GM12878 (cell line): ENCODE measurements at regions not wholly inside any gene's neighbourhood (a gene's known extent, or its start where the extent isn't known, plus 50 kb on each side); places are given as distances from the start of the nearest gene placed in this dataset.

Source experiments
- ATAC-seq: fragments of 200-7000 bp; cut with Tn5 transposase; 3 replicates; pipeline ENCODE4 v1.9.1; 2020; ENCODE audit warnings: mild to moderate bottlenecking, moderate library complexity
- BruUV-seq: library from RNA; stranded (reverse); fragments of 400-500 nt; replicated peaks from 2 replicates; lab custom pipeline; 2021; lab: Mats Ljungman, UMichigan
- CTCF ChIA-PET: fragments of 300-600 bp; sonication (Branson Sonifier 250); formaldehyde crosslinking; extraction: SDS; loops from one replicate; lab custom pipeline; 2021; ENCODE audit warnings: inconsistent platforms; lab: Yijun Ruan, JAX
- POLR2A ChIA-PET: fragments of 350-600 bp; formaldehyde crosslinking; extraction: SDS; loops from one replicate; lab custom pipeline; 2021; ENCODE audit warnings: inconsistent platforms; lab: Charles Lee
- RAD21 ChIA-PET: fragments of 300-600 bp; sonication (Branson Sonifier 250); formaldehyde crosslinking; loops from one replicate; lab custom pipeline; 2023; ENCODE audit warnings: antibody characterized with exemption; ENCODE audit not compliant: unreplicated experiment; lab: Charles Lee
- SMC1A ChIA-PET: fragments of 300-600 bp; sonication (Branson Sonifier 250); formaldehyde crosslinking; loops from one replicate; lab custom pipeline; 2023; ENCODE audit not compliant: unreplicated experiment, uncharacterized antibody; lab: Charles Lee
- DNase-seq: peaks from one replicate; pipeline ENCODE4 v3.0.0-alpha.2; 2011; ENCODE audit warnings: low read depth, low spot score
- FAIRE-seq: peaks from 3 replicates; lab custom pipeline; 2011; peaks lifted over from hg19 to GRCh38; lab: Jason Lieb, UNC
- H2AFZ ChIP-seq: 2 replicates; pipeline ENCODE4 v1.6.0; 2011; ENCODE audit warnings: low read depth, low read length, control low read depth; ENCODE audit not compliant: control insufficient read depth
- H3K27ac ChIP-seq: 2 replicates; pipeline ENCODE4 v1.5.1; 2011; ENCODE audit warnings: control low read depth; ENCODE audit not compliant: control insufficient read depth, insufficient read depth
- H3K27me3 ChIP-seq, 2 experiments: replicated peaks in 1 of 2; 2 replicates each; pipeline versions ENCODE4 v1.6.0 to v1.6.1; 2011; ENCODE audit warnings: low read length in 1 of 2; ENCODE audit not compliant: control insufficient read depth in 2 of 2, insufficient read depth in 2 of 2
- H3K36me3 ChIP-seq, 2 experiments: 2 replicates each; pipeline ENCODE4 v1.5.1; 2011; ENCODE audit warnings: low read length in 1 of 2; ENCODE audit not compliant: control insufficient read depth in 2 of 2, insufficient read depth in 2 of 2
- H3K4me1 ChIP-seq: 2 replicates; pipeline ENCODE4 v1.6.1; 2011; ENCODE audit warnings: mild to moderate bottlenecking, low read length, moderate library complexity, mixed read lengths; ENCODE audit not compliant: control insufficient read depth, insufficient read depth
- H3K4me2 ChIP-seq: 2 replicates; pipeline ENCODE4 v1.6.0; 2011; ENCODE audit warnings: control low read depth; ENCODE audit not compliant: control insufficient read depth, insufficient read depth
- H3K4me3 ChIP-seq: fragments of 200-600 bp; sonication (generic); 2 replicates; pipeline ENCODE4 v1.5.1; 2016
- H3K79me2 ChIP-seq: 2 replicates; pipeline ENCODE4 v1.6.0; 2011; ENCODE audit warnings: low read length; ENCODE audit not compliant: control insufficient read depth, insufficient read depth
- H3K9ac ChIP-seq: 2 replicates; pipeline ENCODE4 v1.8.0; 2011; ENCODE audit warnings: low read length, control low read depth, mixed read lengths; ENCODE audit not compliant: control insufficient read depth, insufficient read depth
- H3K9me3 ChIP-seq: replicated peaks from 3 replicates; pipeline ENCODE4 v1.5.1; 2011; ENCODE audit warnings: mild to moderate bottlenecking, low read length; ENCODE audit not compliant: control insufficient read depth, insufficient read depth
- H4K20me1 ChIP-seq: 2 replicates; pipeline ENCODE4 v1.6.0; 2011; ENCODE audit not compliant: control insufficient read depth, insufficient read depth
- EP300 ChIP-seq, 2 experiments: fragments of 150-350 bp in 1 of 2; IDR thresholded peaks; 2 replicates each; pipeline ENCODE4 v1.6.1; 2011 to 2012; ENCODE audit warnings: low read depth in 2 of 2, low read length in 2 of 2, borderline replicate concordance in 1 of 2, improper control_type of control experiment in 1 of 2, inconsistent platforms in 1 of 2; ENCODE audit not compliant: control insufficient read depth in 1 of 2
- IRF5 ChIP-seq: fragments of 450-650 bp; IDR thresholded peaks from 2 replicates; pipeline ENCODE4 v1.6.1; 2017; ENCODE audit warnings: borderline replicate concordance
- KLF5 ChIP-seq: fragments of 450-650 bp; IDR thresholded peaks from 2 replicates; pipeline ENCODE4 v1.6.1; 2014; ENCODE audit warnings: mild to moderate bottlenecking; ENCODE audit not compliant: partially characterized antibody
- MEF2A ChIP-seq: IDR thresholded peaks from 2 replicates; pipeline ENCODE4 v1.6.1; 2011; ENCODE audit warnings: low read depth, mild to moderate bottlenecking, low read length, moderate library complexity; ENCODE audit not compliant: insufficient read depth
- MTA3 ChIP-seq: IDR thresholded peaks from 2 replicates; pipeline ENCODE4 v1.6.1; 2012; ENCODE audit warnings: low read length, inconsistent platforms, borderline replicate concordance
- NFYB ChIP-seq: IDR thresholded peaks from 2 replicates; pipeline ENCODE4 v1.6.1; 2011; ENCODE audit warnings: low read depth, mild to moderate bottlenecking, low read length, improper control_type of control experiment, moderate library complexity; ENCODE audit not compliant: insufficient read depth
- NR2C1 ChIP-seq: fragments of 450-650 bp; IDR thresholded peaks from 2 replicates; pipeline ENCODE4 v1.6.1; 2017; ENCODE audit warnings: antibody characterized with exemption, mild to moderate bottlenecking, moderate library complexity
- SMAD5 ChIP-seq: IDR thresholded peaks from 2 replicates; pipeline ENCODE4 v1.6.1; 2016; ENCODE audit warnings: antibody characterized with exemption, low read depth
- SRF ChIP-seq, 2 experiments: IDR thresholded peaks; 2 replicates each; pipeline ENCODE4 v1.6.1; 2011; ENCODE audit warnings: low read depth in 2 of 2, low read length in 2 of 2, mild to moderate bottlenecking in 1 of 2, moderate library complexity in 1 of 2
- SUPT20H ChIP-seq: IDR thresholded peaks from 2 replicates; pipeline ENCODE4 v1.6.1; 2011; ENCODE audit warnings: low read depth, mild to moderate bottlenecking, low read length, moderate library complexity, borderline replicate concordance; ENCODE audit not compliant: control insufficient read depth
- ZBTB11 ChIP-seq: fragments of 450-650 bp; formaldehyde crosslinking; IDR thresholded peaks from 2 replicates; pipeline ENCODE4 v1.5.0; 2022; ENCODE audit warnings: mild to moderate bottlenecking, missing genetic modification characterization
- ZBTB33 ChIP-seq: fragments of 450-650 bp; IDR thresholded peaks from 2 replicates; pipeline ENCODE4 v1.6.1; 2017; ENCODE audit warnings: mild to moderate bottlenecking
- ZNF622 ChIP-seq: fragments of 450-650 bp; IDR thresholded peaks from 2 replicates; pipeline ENCODE4 v1.6.1; 2017; ENCODE audit warnings: mild to moderate bottlenecking, inconsistent platforms
- WGBS: methylation state at CpG from one replicate; pipeline ENCODE4 v1.1.6; 2016; ENCODE audit warnings: low lambda C conversion rate; ENCODE audit not compliant: insufficient replicate concordance, insufficient coverage; ENCODE audit errors: missing lambda C conversion rate; 5-methylcytosine and 5-hydroxymethylcytosine counted together
- in situ Hi-C: fragments of 300-500 bp; cut with MboI; formaldehyde crosslinking; loops from 9 replicates; pipeline ENCODE4 v1.14.3; 2018; ENCODE audit warnings: mixed read lengths
- intact Hi-C: fragments of 100-400 bp; cut with micrococcal nuclease; formaldehyde crosslinking; loops from one replicate; pipeline ENCODE4 v1.14.2; 2022; ENCODE audit not compliant: unreplicated experiment

- no peak for TF ChIP-seq ZNF622
- no peak for TF ChIP-seq MEF2A
- TF ChIP-seq ZBTB33, result no peak
- no peak for TF ChIP-seq SUPT20H
- no peak for TF ChIP-seq SMAD5
- TF ChIP-seq, all 136 proteins: peak for 0
Measured at GRCh38 chr3:71881041-71881440, 96.1 kb upstream of the PROK2 start (continued).

- CTCF ChIA-PET, result interaction anchor here (8.5 kb wide), 1 partner anchor 944 kb away, joined by 122 read pairs; no protein-coding TSS in a partner anchor
- FAIRE-seq (no peak), ATAC-seq (no peak), DNase-seq (no peak)
- intact Hi-C loops (loop anchor here (5.0 to 10.0 kb wide), 5 partner anchors 48 to 796 kb away; partner anchors contain the start of gene RYBP), in situ Hi-C loops (loop anchor here (10.0 kb wide), 1 partner anchor 1206 kb away; no protein-coding TSS in a partner anchor)
- Histone ChIP-seq H3K4me2 (no peak overlapping the region), H3K4me1 (peaks cover 13% of the 10 kb centered on the region), H3K36me3 (no peaks in the 10 kb centered on the region), H3K9me3 (no peaks in the 10 kb centered on the region), H3K4me3 (no peak overlapping the region), H2AFZ (no peak overlapping the region), H3K9ac (no peak overlapping the region), H3K27me3 (no peaks in the 10 kb centered on the region), H3K27ac (no peak overlapping the region), H4K20me1 (no peaks in the 10 kb centered on the region), H3K79me2 (no peaks in the 10 kb centered on the region)
- POLR2A ChIA-PET, result no interaction called here
- RAD21 ChIA-PET, result interaction anchor here (0.6 kb wide), 1 partner anchor 1216 kb away, joined by 3 read pairs; no protein-coding TSS in a partner anchor
- 71% methylated on average over 9 of the region's 9 CpGs for WGBS
- no TSS peak for BruUV-seq
- SMC1A ChIA-PET, result interaction anchor here (0.7 to 1.9 kb wide), 3 partner anchors 8 to 387 kb away, joined by 3 to 5 read pairs (median 4); no protein-coding TSS in a partner anchor
- TF ChIP-seq NR2C1 (no peak), EP300 (IDR thresholded peaks at IDR 0.05; ENCODE audit: borderline replicate concordance in 1 of 2, control insufficient read depth in 1 of 2, low read depth in 2 of 2, low read length in 2 of 2) (no peak), MTA3 (no peak), KLF5 (no peak), ZBTB11 (CRISPR knock-in tag) (no peak), IRF5 (no peak), SRF (IDR thresholded peaks at IDR 0.05; ENCODE audit: low read depth in 2 of 2, low read length in 2 of 2) (no peak), NFYB (no peak)
Measured at GRCh38 chr3:71879089-71879488, 94.1 kb upstream of the PROK2 start.
